Mesendoderm (in vitro differentiated cells): ENCODE measurements at regions not wholly inside any gene's neighbourhood (a gene's known extent, or its start where the extent isn't known, plus 50 kb on each side); places are given as distances from the start of the nearest gene placed in this dataset.
A peak's percentile ranks its signal among the peaks of the same experiment; 100 is the strongest.

ENCODE experiments used
- DNase-seq: peaks from one replicate; pipeline ENCODE4 v3.0.0; 2013
- H2AK5ac ChIP-seq: 2 replicates; pipeline ENCODE4 v1.6.1; 2013; ENCODE audit warnings: low read length, inconsistent platforms
- H2BK120ac ChIP-seq: 2 replicates; pipeline ENCODE4 v1.6.1; 2013; ENCODE audit warnings: low read depth, mild to moderate bottlenecking, low read length, moderate library complexity, mixed read lengths
- H2BK15ac ChIP-seq: replicated peaks from 2 replicates; pipeline ENCODE4 v1.6.1; 2013; ENCODE audit warnings: low read depth, mild to moderate bottlenecking, moderate library complexity
- H2BK5ac ChIP-seq: 2 replicates; pipeline ENCODE4 v1.6.1; 2013; ENCODE audit warnings: low read length, inconsistent platforms
- H3K18ac ChIP-seq: 2 replicates; pipeline ENCODE4 v1.6.1; 2013; ENCODE audit warnings: mild to moderate bottlenecking, low read length, mixed read lengths
- H3K23ac ChIP-seq: one replicate; pipeline ENCODE4 v1.6.1; 2013; ENCODE audit warnings: low read length
- H3K27ac ChIP-seq: 2 replicates; pipeline ENCODE4 v1.5.1; 2013; ENCODE audit warnings: low read depth, mild to moderate bottlenecking, inconsistent platforms, low read length, moderate library complexity
- H3K27me3 ChIP-seq: 2 replicates; pipeline ENCODE4 v1.6.1; 2013; ENCODE audit warnings: low read length, control low read depth, mild to moderate bottlenecking, inconsistent platforms; ENCODE audit not compliant: insufficient read depth, poor library complexity
- H3K36me3 ChIP-seq: 2 replicates; pipeline ENCODE4 v1.6.1; 2013; ENCODE audit warnings: low read length, inconsistent platforms; ENCODE audit not compliant: control insufficient read depth, insufficient read depth
- H3K4ac ChIP-seq: one replicate; pipeline ENCODE4 v1.6.1; 2013; ENCODE audit warnings: low read depth, mild to moderate bottlenecking, low read length, moderate library complexity
- H3K4me1 ChIP-seq: 2 replicates; pipeline ENCODE4 v1.6.1; 2013; ENCODE audit warnings: low read depth, low read length, inconsistent platforms; ENCODE audit not compliant: control insufficient read depth
- H3K4me2 ChIP-seq: 2 replicates; pipeline ENCODE4 v1.6.1; 2013; ENCODE audit warnings: low read length
- H3K4me3 ChIP-seq: 2 replicates; pipeline ENCODE4 v1.5.1; 2013; ENCODE audit warnings: mild to moderate bottlenecking, low read length
- H3K56ac ChIP-seq: one replicate; pipeline ENCODE4 v1.6.1; 2013; ENCODE audit warnings: low read length
- H3K79me1 ChIP-seq: 2 replicates; pipeline ENCODE4 v1.6.1; 2013; ENCODE audit warnings: low read length, inconsistent platforms
- H3K79me2 ChIP-seq: 2 replicates; pipeline ENCODE4 v1.6.1; 2013; ENCODE audit warnings: mild to moderate bottlenecking, low read length; ENCODE audit not compliant: control insufficient read depth, insufficient read depth
- H3K9ac ChIP-seq: 2 replicates; pipeline ENCODE4 v1.6.1; 2013; ENCODE audit warnings: low read length, inconsistent platforms
- H4K5ac ChIP-seq: one replicate; pipeline ENCODE4 v1.6.1; 2013; ENCODE audit warnings: low read length
- H4K8ac ChIP-seq: one replicate; pipeline ENCODE4 v1.6.1; 2013; ENCODE audit warnings: low read depth, mild to moderate bottlenecking, control low read depth, low read length, moderate library complexity
- WGBS: extraction: QIAGEN DNeasy Blood & Tissue Kit; methylation state at CpG from one replicate; pipeline ENCODE4 v1.1.7; 2013; ENCODE audit warnings: low lambda C conversion rate, missing lambda C conversion rate; ENCODE audit not compliant: insufficient coverage; ENCODE audit errors: extremely low coverage; 5-methylcytosine and 5-hydroxymethylcytosine counted together

- Histone ChIP-seq H4K8ac (no peak overlapping the region), H3K79me1 (no peaks in the 10 kb centered on the region), H3K23ac (no peak overlapping the region), H3K56ac (no peak overlapping the region), H3K4me3 (no peak overlapping the region), H2AK5ac (no peak overlapping the region), H3K18ac (no peak overlapping the region), H3K4me2 (no peak overlapping the region), H2BK120ac (no peak overlapping the region), H2BK5ac (no peak overlapping the region), H3K27ac (no peak overlapping the region), H3K4ac (no peak overlapping the region), H3K4me1 (no peaks in the 10 kb centered on the region), H3K27me3 (no peaks in the 10 kb centered on the region), H2BK15ac (no peak overlapping the region), H3K36me3 (no peaks in the 10 kb centered on the region), H4K5ac (no peak overlapping the region), H3K79me2 (no peaks in the 10 kb centered on the region), H3K9ac (no peak overlapping the region)
- WGBS, result 100% methylated on average over 1 of the region's 2 CpGs
- no peak for DNase-seq
Observed at GRCh38 chr22:48686694-48687302, 1140.9 kb downstream of the BRD1 start.

- Histone ChIP-seq H3K36me3 (no peaks in the 10 kb centered on the region), H3K56ac (no peak overlapping the region), H3K9ac (no peak overlapping the region), H3K79me1 (no peaks in the 10 kb centered on the region), H3K4me2 (no peak overlapping the region), H3K18ac (no peak overlapping the region), H4K8ac (no peak overlapping the region), H3K27me3 (no peaks in the 10 kb centered on the region), H3K4me1 (no peaks in the 10 kb centered on the region), H2BK15ac (no peak overlapping the region), H3K79me2 (no peaks in the 10 kb centered on the region), H2AK5ac (no peak overlapping the region), H2BK120ac (no peak overlapping the region), H4K5ac (no peak overlapping the region), H2BK5ac (no peak overlapping the region), H3K27ac (no peak overlapping the region), H3K4me3 (no peak overlapping the region), H3K4ac (no peak overlapping the region), H3K23ac (no peak overlapping the region)
- WGBS, result no CpG with 5 or more reads among the region's 17 CpGs
- no peak for DNase-seq
Observed at GRCh38 chr22:48685767-48686166, 1141.9 kb downstream of the BRD1 start.

GRCh38 chr22:48683640-48684039, 1144.0 kb downstream of the BRD1 start:
- H2BK15ac ChIP-seq, result no peak overlapping the region

GRCh38 chr22:48682504-48682903, 1145.2 kb downstream of the BRD1 start:
- H4K5ac ChIP-seq, result no peak overlapping the region
- no peak overlapping the region for H3K4ac ChIP-seq
- no CpG with 5 or more reads among the region's 11 CpGs for WGBS

More at GRCh38 chr22:48683640-48684039, 1144.0 kb downstream of the BRD1 start:
- no peaks in the 10 kb centered on the region for H3K27me3 ChIP-seq
- no peaks in the 10 kb centered on the region for H3K79me2 ChIP-seq
- H3K27ac ChIP-seq, result no peak overlapping the region
- no peak overlapping the region for H3K4me3 ChIP-seq
- no peak overlapping the region for H3K23ac ChIP-seq
- no peak overlapping the region for H3K18ac ChIP-seq
- no CpG with 5 or more reads among the region's 9 CpGs for WGBS
- H2BK120ac ChIP-seq, result no peak overlapping the region
- H3K36me3 ChIP-seq, result no peaks in the 10 kb centered on the region
- H3K4ac ChIP-seq, result no peak overlapping the region
- no peak overlapping the region for H4K5ac ChIP-seq
- DNase-seq, result no peak
- H3K79me1 ChIP-seq, result no peaks in the 10 kb centered on the region
- H3K4me1 ChIP-seq, result no peaks in the 10 kb centered on the region
- H4K8ac ChIP-seq, result no peak overlapping the region
- H3K56ac ChIP-seq, result no peak overlapping the region
- H3K4me2 ChIP-seq, result no peak overlapping the region
- no peak overlapping the region for H2AK5ac ChIP-seq
- H3K9ac ChIP-seq, result no peak overlapping the region
- no peak overlapping the region for H2BK5ac ChIP-seq

GRCh38 chr22:48680601-48681000, 1147.1 kb downstream of the BRD1 start:
- Histone ChIP-seq H3K79me1 (no peaks in the 10 kb centered on the region), H3K9ac (no peak overlapping the region), H2BK5ac (no peak overlapping the region), H3K79me2 (no peaks in the 10 kb centered on the region), H3K18ac (no peak overlapping the region), H3K4me2 (no peak overlapping the region), H3K56ac (no peak overlapping the region), H4K5ac (no peak overlapping the region), H3K4me1 (no peaks in the 10 kb centered on the region), H3K4me3 (no peak overlapping the region), H3K27ac (no peak overlapping the region), H3K4ac (no peak overlapping the region), H3K23ac (no peak overlapping the region), H3K27me3 (no peaks in the 10 kb centered on the region), H4K8ac (no peak overlapping the region), H2BK15ac (no peak overlapping the region), H2BK120ac (no peak overlapping the region), H3K36me3 (no peaks in the 10 kb centered on the region), H2AK5ac (no peak overlapping the region)
- no peak for DNase-seq
- no CpG with 5 or more reads among the region's 11 CpGs for WGBS

More at GRCh38 chr22:48682504-48682903, 1145.2 kb downstream of the BRD1 start:
- Histone ChIP-seq H3K79me1 (no peaks in the 10 kb centered on the region), H3K79me2 (no peaks in the 10 kb centered on the region), H3K27ac (no peak overlapping the region), H3K9ac (no peak overlapping the region), H3K36me3 (no peaks in the 10 kb centered on the region), H2BK120ac (no peak overlapping the region), H3K27me3 (no peaks in the 10 kb centered on the region), H3K4me2 (no peak overlapping the region), H3K4me3 (no peak overlapping the region), H3K56ac (no peak overlapping the region), H4K8ac (no peak overlapping the region), H3K23ac (no peak overlapping the region), H3K4me1 (no peaks in the 10 kb centered on the region), H3K18ac (no peak overlapping the region), H2AK5ac (no peak overlapping the region), H2BK5ac (no peak overlapping the region), H2BK15ac (no peak overlapping the region)
- DNase-seq, result peak; percentile 46
